GM19023 (cell line): ENCODE measurements at regions not wholly inside any gene's neighbourhood (a gene's known extent, or its start where the extent isn't known, plus 50 kb on each side); places are given as distances from the start of the nearest gene placed in this dataset.
A peak's percentile ranks its signal among the peaks of the same experiment; 100 is the strongest.

Experiments used
- ATAC-seq: cut with Tn5 transposase; IDR thresholded peaks from one replicate; pipeline ENCODE4 v1.9.1; 2021; ENCODE audit warnings: mild to moderate bottlenecking, moderate library complexity; ENCODE audit not compliant: unreplicated experiment

DNA sequence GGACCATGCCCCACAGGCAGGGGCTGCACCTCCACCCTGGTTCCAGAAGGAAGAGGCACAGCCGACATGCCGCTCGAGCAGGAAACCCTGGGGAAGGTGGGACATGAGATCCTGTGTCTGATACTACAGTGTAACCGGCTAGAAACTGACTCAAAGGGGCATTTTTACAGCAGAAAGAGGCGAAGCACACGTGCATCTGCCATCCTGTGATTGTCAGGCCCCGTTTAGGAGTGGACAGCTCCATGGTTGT lies 62.7 kb downstream of the SIK1 start:
- no peak for ATAC-seq

GRCh38 chr21:43363506-43364260 lies 63.2 kb downstream of the SIK1 start:
- ATAC-seq: no peak

- ATAC-seq: no peak
Observed at GRCh38 chr21:43362915-43363314, 64.0 kb downstream of the SIK1 start.

GRCh38 chr21:43362321-43362791 lies 64.6 kb downstream of the SIK1 start:
- no peak for ATAC-seq

DNA sequence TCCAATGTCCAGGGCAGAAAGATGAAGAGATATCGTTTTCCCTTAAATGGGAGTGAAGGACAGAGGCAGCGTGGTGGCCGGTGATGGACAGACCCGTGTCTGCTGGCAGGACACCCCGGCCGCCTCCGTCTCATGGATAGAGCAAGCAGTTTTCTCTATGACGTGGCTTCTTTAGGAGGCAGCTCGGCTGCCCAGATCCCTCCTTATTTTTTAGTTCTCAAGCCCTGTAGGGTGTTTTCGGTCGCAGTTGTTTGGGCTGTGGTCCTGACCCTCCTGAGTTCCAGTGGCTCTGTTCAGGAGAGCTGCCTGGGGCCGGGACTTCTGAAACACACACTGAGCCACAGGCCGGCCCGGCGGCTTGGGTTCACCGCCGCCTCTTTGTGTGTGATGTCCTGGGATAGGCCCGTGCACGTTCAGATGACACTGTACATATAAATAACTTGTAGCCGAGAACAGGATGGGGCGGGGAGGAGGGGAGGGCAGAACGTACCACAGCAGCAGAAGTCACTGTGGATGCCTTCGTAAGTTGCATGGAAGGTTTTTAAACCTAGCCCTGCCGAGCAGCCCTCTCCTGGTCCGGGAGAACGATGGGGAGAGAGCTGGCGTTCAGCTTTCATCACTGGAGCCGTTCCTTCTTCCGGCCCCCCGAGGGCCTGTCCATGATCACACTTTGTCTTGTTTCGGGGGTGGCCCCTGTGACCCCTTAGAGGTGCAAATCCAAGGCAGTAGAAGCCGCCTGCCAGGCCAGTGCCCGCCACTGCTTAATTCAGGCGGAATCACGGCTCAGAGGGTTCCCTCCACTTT lies 65.2 kb downstream of the SIK1 start:
- ATAC-seq: no peak

DNA sequence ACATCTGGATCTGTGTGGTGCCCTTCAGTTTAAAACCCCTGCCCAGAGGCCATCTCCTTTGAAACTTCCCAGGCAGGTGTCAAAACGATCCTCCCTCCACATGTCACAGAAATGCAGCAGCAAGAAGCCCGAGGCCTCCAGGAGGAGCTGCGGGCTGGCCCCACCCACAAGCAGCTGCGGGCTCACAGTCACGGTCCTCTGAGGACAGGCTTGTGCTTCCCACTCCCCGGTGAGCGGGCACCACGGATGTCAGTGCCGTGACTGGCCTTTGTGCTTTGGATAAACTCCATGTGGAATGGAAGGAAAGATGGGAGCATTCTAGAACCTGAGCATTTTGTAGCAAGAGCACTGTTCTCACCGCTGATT lies 65.8 kb downstream of the SIK1 start:
- no peak for ATAC-seq

GRCh38 chr21:43360441-43361126 lies 66.3 kb downstream of the SIK1 start:
- no peak for ATAC-seq

GRCh38 chr21:43358940-43359822 lies 67.8 kb downstream of the SIK1 start:
- no peak for ATAC-seq

DNA sequence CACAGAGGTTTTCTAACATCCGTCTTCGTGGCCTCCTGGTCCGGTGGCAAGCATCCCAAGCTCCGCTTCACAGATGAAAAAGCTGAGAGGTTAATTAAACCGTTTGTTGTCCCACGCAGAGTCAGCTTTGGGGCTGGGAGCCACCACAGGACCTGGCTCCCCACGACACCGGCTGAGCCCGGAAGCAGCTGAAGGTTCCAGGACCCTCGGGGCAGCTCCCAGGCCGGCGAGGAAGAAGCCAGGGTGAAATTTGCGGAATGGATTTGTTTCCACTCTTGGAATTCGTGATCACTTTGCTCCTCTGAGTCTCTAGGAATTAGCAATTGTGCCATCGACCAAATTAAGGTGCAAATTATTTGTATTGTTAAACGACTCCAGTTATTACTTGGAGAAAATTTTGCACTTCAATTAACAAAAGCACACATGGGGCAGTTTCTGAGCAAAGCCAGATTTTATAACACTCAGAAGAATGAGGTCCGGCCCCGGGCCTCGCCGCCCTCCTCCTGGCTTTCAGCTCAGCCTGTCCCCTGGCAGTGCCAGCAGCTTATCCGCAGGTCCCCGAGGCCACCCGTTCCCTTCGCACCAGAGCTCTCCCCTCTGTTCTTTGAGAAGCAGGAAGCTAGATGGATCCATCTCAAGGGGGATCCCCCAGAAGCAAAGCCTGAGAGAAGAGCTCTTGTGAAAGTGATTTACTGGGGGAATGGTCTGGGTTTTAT lies 69.1 kb downstream of the SIK1 start:
- ATAC-seq: no peak

GRCh38 chr21:43355925-43356289 lies 71.0 kb downstream of the SIK1 start:
- no peak for ATAC-seq

DNA sequence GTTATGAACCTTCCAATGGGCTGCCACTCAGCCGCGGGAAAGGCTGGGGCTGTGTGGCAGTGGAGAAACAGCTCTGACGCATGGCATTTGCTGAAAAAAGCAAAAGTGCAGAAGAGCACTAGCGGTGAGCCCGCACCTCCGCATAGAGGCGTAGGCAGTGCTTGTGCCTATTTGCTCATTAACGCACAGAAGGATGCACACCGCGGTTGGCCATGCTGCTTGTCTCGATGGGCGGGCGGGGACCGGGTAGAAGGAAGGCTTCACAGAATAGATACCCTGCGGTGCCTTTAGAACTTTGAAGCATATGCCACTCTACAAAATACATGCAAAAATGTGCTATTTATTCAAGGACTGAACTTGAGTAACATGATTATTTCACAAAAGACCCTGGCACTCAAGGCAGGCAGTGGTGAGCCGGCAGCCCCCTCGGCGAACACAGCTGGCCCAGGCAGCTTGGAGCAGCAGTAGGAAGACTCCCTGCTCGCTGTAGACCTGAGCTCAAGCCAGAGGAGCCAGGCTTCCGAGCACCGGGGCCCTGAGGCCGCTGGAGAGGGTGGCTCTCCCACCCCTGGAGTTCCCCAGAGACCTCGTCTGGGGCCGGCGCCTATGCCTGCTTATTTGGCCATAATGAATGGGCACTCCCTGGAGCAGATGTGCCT lies 71.5 kb downstream of the SIK1 start:
- no peak for ATAC-seq

DNA sequence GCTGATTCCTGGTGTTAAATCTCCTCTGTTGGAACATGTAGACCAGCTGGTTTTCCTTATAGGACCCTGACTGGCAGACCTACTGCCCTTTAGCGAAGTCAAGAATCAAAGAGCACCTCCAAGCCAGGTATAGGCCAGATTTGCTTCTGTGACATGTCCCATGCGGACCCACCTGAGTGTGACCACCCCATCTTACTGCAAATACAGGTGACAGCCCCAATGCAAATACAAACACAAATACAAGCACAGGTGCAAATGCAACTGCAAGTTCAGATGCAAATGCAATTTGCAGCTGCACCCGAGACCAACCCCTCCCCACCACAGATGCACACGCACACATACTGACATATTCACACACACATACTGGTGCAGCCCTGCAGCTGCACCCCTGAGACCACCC lies 72.3 kb downstream of the SIK1 start:
- no peak for ATAC-seq

DNA sequence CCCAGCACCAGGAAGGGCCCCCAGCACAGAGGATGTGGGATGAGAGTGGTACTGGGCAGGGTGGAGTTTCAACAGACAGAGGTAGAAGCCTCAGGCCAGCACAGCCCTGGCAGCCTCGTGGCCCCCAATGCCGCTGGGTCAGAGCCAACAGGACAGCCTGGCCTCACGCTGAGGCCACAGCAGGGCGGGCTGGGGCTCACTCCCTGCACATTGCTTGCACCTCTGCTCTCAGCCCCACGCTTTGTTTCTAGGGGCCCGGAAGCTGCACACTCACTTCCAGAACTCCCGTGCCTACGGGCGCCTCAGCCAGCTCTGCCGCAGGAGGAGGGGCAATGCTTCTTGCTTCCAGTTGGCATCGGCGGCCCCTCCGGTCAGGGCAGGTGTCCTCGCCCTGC lies 72.9 kb downstream of the SIK1 start:
- no peak for ATAC-seq

GRCh38 chr21:43353282-43354025 lies 73.5 kb downstream of the SIK1 start:
- ATAC-seq: no peak

GRCh38 chr21:43352568-43353281 lies 74.2 kb downstream of the SIK1 start:
- ATAC-seq: peak; percentile 76

GRCh38 chr21:43352154-43352537 lies 74.8 kb downstream of the SIK1 start:
- ATAC-seq: no peak

GRCh38 chr21:43351501-43352153 lies 75.3 kb downstream of the SIK1 start:
- ATAC-seq: no peak

GRCh38 chr21:43349644-43350043 lies 77.3 kb downstream of the SIK1 start:
- no peak for ATAC-seq
